Fibroblast of mammary gland (primary cell): ENCODE measurements at regions not wholly inside any gene's neighbourhood (a gene's known extent, or its start where the extent isn't known, plus 50 kb on each side); places are given as distances from the start of the nearest gene placed in this dataset.
"Not testable (repeated sequence)": the region's sequence is repeated elsewhere in the genome, so short reads cannot be mapped to it uniquely, and the experiment has no call there.

Experiments used
- DNase-seq: peaks from one replicate; pipeline ENCODE4 v3.0.0-alpha.2; 2010; ENCODE audit warnings: low read depth
- H3K4me3 ChIP-seq: 2 replicates; pipeline ENCODE4 v1.5.1; 2011; ENCODE audit warnings: low read depth, mild to moderate bottlenecking, low read length, moderate library complexity; ENCODE audit not compliant: control insufficient read depth
- TF ChIP-seq, protein P1 (sequence below): conservative IDR thresholded peaks from 2 replicates; pipeline ENCODE4 v1.5.1; 2011; ENCODE audit warnings: low read depth, low read length, inconsistent platforms; ENCODE audit not compliant: control insufficient read depth, insufficient read depth

DNA sequence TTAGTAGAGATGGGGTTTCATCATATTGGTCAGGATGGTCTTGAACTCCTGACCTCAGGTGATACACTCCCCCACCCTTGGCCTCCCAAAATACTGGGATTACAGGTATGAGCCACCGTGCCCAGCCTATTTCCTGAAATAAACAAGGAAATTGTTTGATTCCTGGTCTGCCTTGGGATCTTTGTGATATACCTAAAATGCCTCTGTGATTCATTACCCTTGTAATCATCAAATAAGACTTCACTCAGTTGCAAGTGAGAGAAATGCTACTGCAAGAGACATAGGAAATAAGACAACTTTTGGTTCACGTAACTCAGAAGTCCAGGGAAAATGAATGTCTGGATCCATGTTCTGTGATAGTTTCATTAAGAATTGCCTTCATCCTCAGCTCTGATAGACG is 173.2 kb upstream of the MARCKS start:
- TF ChIP-seq, protein P1, sequence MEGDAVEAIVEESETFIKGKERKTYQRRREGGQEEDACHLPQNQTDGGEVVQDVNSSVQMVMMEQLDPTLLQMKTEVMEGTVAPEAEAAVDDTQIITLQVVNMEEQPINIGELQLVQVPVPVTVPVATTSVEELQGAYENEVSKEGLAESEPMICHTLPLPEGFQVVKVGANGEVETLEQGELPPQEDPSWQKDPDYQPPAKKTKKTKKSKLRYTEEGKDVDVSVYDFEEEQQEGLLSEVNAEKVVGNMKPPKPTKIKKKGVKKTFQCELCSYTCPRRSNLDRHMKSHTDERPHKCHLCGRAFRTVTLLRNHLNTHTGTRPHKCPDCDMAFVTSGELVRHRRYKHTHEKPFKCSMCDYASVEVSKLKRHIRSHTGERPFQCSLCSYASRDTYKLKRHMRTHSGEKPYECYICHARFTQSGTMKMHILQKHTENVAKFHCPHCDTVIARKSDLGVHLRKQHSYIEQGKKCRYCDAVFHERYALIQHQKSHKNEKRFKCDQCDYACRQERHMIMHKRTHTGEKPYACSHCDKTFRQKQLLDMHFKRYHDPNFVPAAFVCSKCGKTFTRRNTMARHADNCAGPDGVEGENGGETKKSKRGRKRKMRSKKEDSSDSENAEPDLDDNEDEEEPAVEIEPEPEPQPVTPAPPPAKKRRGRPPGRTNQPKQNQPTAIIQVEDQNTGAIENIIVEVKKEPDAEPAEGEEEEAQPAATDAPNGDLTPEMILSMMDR: no peak
- no peak for DNase-seq
- no peak overlapping the region for H3K4me3 ChIP-seq

DNA sequence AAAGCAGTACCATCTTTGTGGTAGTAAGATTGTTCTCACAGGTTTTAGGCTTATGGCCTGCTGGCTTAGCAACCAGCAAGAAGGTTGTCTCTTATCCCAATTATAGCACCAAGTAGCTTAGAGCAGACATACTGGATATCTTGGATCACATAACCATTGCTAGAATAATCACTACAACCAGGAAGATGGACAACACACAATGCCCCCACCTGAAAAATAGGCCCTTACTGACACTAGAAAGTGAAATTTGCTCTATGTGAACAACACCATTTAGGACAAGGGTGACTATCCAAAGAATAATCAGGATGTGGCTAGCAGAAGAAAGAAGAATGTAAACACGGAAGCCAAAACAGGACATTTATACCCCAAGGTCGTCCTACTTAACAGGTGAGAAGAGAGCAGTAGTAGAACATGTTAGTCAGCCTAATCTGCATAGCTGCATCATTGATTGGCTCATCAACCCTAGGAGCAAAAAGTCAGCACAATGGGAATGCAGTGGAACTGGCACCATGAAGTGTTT is 172.7 kb upstream of the MARCKS start:
- TF ChIP-seq, protein P1: no peak
- no peak for DNase-seq
- H3K4me3 ChIP-seq: no peak overlapping the region

DNA sequence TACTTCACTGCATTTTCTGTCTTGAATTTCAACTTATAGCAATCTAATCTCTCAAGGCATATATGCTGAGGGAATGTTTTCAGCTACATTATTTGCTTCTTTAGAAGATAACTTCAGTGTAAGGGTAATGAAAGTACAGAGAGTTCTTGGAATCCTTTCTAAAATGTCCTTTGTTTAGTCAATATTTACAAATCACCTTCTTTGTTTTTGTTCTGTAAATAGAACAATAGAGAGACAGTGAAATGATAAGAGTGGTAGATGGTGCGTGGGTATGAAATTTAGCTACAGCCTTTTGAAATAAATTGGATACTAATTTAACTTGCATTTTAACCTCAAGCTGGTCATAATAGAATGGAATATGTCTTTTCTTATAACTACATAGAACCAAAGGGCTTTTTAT is 171.1 kb upstream of the MARCKS start:
- no peak for DNase-seq
- TF ChIP-seq, protein P1: no peak

DNA sequence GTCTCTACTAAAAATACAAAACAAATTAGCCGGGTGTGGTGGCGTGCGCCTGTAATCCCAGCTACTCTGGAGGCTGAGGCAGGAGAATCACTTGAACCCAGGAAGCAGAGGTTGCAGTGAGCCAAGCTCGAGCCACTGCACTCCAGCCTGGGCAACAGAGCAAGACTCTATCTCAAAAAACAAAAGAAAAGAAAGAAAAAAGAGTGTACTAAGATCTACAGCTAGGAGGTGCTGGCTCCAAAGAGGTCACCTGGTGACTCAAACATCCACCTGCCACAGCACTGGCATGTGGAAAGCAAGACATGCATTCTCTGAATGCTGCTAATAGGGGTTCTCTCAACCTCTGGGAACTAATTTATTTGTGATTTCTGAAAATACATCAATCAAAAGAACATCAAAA is 167.5 kb upstream of the MARCKS start:
- DNase-seq, H3K4me3 ChIP-seq: not testable (repeated sequence)

More for the DNA sequence above, 171.1 kb upstream of the MARCKS start:
- no peak overlapping the region for H3K4me3 ChIP-seq

DNA sequence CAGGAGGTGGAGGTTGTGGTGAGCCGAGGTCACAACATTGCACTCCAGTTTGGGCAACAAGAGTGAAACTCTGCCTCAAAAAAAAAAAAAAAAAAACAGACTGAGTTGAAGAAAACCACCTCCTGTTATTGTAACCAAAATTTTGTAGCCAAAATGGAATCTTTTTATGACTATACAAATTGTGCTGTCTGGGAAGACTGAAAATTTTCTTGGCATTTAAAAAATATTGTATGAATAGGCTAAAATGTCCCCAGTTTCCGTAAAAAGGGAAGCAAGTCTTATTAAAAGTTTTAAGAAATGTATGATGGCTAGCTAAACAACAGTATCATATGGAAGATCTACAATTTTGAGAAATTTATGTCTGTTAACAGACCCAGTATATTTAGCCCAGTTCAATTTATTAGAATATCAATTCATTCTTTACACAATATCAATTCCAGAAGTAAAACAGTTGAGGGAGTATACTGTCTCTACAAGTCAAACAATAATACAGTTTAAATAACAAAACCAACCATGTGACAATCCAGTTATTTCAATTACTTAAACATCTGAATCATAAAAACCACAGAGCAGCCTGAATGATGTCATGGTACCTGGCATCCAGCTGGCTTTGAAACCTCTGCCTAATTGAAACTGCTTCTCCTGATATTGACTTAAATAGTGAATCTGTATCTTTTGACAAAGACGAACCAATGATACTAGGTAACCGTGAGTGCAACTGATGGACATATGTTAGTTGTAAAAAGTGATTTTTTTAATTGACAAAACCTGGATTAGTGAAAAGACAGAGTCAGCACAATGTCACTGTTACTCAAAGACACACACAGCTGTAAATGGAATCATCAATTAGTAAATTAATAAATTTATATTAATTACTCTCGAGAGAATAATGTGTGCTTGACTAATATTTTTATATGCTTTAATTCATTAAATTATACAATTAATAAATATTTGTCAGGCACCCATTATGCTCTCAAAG is 166.6 kb upstream of the MARCKS start:
- H3K4me3 ChIP-seq: no peak overlapping the region
- TF ChIP-seq, protein P1: no peak
- DNase-seq: peak; percentile 93

DNA sequence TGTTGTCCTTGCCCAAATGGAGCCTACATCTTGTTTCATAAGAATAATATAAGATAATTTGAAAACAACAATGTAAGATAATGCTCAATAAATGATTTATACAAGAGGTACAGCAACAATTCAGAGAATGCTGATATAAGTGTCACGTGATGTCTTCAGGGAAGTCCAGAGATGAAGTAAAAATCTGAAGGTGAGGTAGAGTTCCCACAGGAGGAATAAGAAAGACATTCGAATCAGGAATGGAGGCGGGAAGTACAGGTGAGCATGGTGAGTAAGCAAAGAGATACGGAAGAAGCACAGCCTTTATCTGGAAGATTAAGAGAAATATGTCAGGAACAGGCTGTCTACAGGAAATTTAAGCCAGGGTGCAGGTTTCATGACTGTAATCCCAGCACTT is 165.9 kb upstream of the MARCKS start:
- H3K4me3 ChIP-seq: no peak overlapping the region
- TF ChIP-seq, protein P1: no peak
- no peak for DNase-seq

DNA sequence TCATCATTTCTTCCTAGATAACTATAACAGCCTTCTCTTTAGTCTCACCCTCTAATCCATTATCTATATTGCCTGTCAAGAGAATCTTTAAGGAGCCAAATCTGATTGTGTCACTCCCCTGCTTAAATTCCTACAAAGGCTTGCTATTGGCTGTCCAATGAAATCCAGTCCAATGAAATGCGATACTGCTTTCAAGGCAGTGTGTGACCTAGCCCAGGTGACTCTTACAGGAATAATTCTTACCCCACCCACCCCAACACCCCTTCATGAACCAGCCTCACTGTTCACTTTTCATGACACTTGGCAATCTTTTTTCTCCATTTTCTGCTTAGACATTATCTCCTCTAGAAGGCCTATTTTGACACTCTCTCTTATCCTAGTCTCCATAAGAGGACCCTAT is 163.3 kb upstream of the MARCKS start:
- TF ChIP-seq, protein P1: no peak
- DNase-seq: no peak

More for the DNA sequence above, 163.3 kb upstream of the MARCKS start:
- H3K4me3 ChIP-seq: no peak overlapping the region
